Tibial artery (tissue), 4 donors: ENCODE measurements at regions not wholly inside any gene's neighbourhood (a gene's known extent, or its start where the extent isn't known, plus 50 kb on each side); places are given as distances from the start of the nearest gene placed in this dataset.

Experiments
- DNase-seq, 2 donors: peaks; one replicate each; pipeline ENCODE4 v3.0.0-alpha.2; 2019
- H3K27ac ChIP-seq, 2 donors: fragments of 200-600 bp; sonication (generic) in 1 of 2; 1 replicate in 1 of 2; 2 replicates in 1 of 2; pipeline ENCODE4 v1.5.1; 2018 to 2019; ENCODE audit warnings: mild to moderate bottlenecking in 1 of 2
- H3K27me3 ChIP-seq, 2 donors: fragments of 200-600 bp; sonication (generic) in 1 of 2; one replicate each; pipeline versions ENCODE4 v1.5.1 to v1.6.0; 2016 to 2019
- H3K36me3 ChIP-seq, 3 donors: fragments of 200-600 bp; sonication (generic) in 2 of 3; one replicate each; pipeline ENCODE4 v1.5.1; 2016 to 2019; ENCODE audit warnings: mild to moderate bottlenecking in 2 of 3
- H3K4me1 ChIP-seq, 4 donors: fragments of 200-600 bp; sonication (generic) in 2 of 4; 1 replicate in 3 of 4; 2 replicates in 1 of 4; pipeline ENCODE4 v1.5.1; 2016 to 2019
- H3K4me3 ChIP-seq, 2 donors: fragments of 200-600 bp; sonication (generic) in 1 of 2; 1 replicate in 1 of 2; 2 replicates in 1 of 2; pipeline ENCODE4 v1.5.1; 2018 to 2019; ENCODE audit warnings: mild to moderate bottlenecking in 2 of 2
- H3K9me3 ChIP-seq, 3 donors: fragments of 200-600 bp; sonication (generic) in 1 of 3; one replicate each; pipeline ENCODE4 v1.5.1; 2016 to 2019
- CTCF ChIP-seq, 2 experiments: fragments of 200-600 bp in 1 of 2; fragments of 450-650 bp in 1 of 2; IDR thresholded peaks; one replicate each; pipeline ENCODE4 v1.5.1; 2017 to 2019; ENCODE audit warnings: antibody characterized with exemption in 2 of 2, mild to moderate bottlenecking in 1 of 2, moderate library complexity in 1 of 2
- intact Hi-C: fragments of 100-400 bp; cut with DNase I; formaldehyde crosslinking; loops from one replicate; pipeline ENCODE4 v1.15.0; 2023; ENCODE audit warnings: low total_unique reads

- Histone ChIP-seq H3K4me3 (no peak overlapping the region), H3K27ac (no peak overlapping the region), H3K9me3 (no peaks in the 10 kb centered on the region), H3K27me3 (no peaks in the 10 kb centered on the region), H3K4me1 (no peaks in the 10 kb centered on the region), H3K36me3 (no peaks in the 10 kb centered on the region)
- no peak for DNase-seq
- intact Hi-C loops, result no loop called here
- no peak for TF ChIP-seq CTCF (IDR thresholded peaks at IDR 0.05)
These were observed 826.5 kb upstream of the PIK3C3 start for GRCh38 chr18:41128545-41128944.

- TF ChIP-seq CTCF (IDR thresholded peaks at IDR 0.05), result no peak
- intact Hi-C loops, result no loop called here
- H3K9me3 ChIP-seq, result no peaks in the 10 kb centered on the region
These were observed 826.9 kb upstream of the PIK3C3 start for GRCh38 chr18:41128126-41128525.

GRCh38 chr18:41126541-41127235, 828.3 kb upstream of the PIK3C3 start:
- Histone ChIP-seq H3K4me1 (no peaks in the 10 kb centered on the region), H3K36me3 (no peaks in the 10 kb centered on the region), H3K4me3 (no peak overlapping the region), H3K27me3 (no peaks in the 10 kb centered on the region), H3K9me3 (no peaks in the 10 kb centered on the region), H3K27ac (no peak overlapping the region)
- intact Hi-C loops, result no loop called here
- no peak for DNase-seq
- no peak for TF ChIP-seq CTCF (IDR thresholded peaks at IDR 0.05)

More at GRCh38 chr18:41128126-41128525, 826.9 kb upstream of the PIK3C3 start:
- H3K27ac ChIP-seq, result no peak overlapping the region
- H3K4me1 ChIP-seq, result no peaks in the 10 kb centered on the region
- no peaks in the 10 kb centered on the region for H3K36me3 ChIP-seq
- no peak overlapping the region for H3K4me3 ChIP-seq
- H3K27me3 ChIP-seq, result no peaks in the 10 kb centered on the region
- no peak for DNase-seq

GRCh38 chr18:41121116-41121826, 833.8 kb upstream of the PIK3C3 start:
- Histone ChIP-seq H3K4me3 (no peak overlapping the region), H3K36me3 (no peaks in the 10 kb centered on the region), H3K27me3 (no peaks in the 10 kb centered on the region), H3K9me3 (no peaks in the 10 kb centered on the region), H3K27ac (no peak overlapping the region), H3K4me1 (peaks cover 0 to 6% (median 0%) of the 10 kb centered on the region in 4 donors)
- intact Hi-C loops, result no loop called here
- TF ChIP-seq CTCF (IDR thresholded peaks at IDR 0.05), result no peak
- DNase-seq, result no peak

- Histone ChIP-seq H3K36me3 (no peaks in the 10 kb centered on the region), H3K27me3 (no peaks in the 10 kb centered on the region), H3K9me3 (no peaks in the 10 kb centered on the region), H3K4me1 (peaks cover 0 to 6% (median 0%) of the 10 kb centered on the region in 4 donors), H3K4me3 (no peak overlapping the region), H3K27ac (no peak overlapping the region)
- no peak for DNase-seq
- TF ChIP-seq CTCF (IDR thresholded peaks at IDR 0.05), result no peak
- intact Hi-C loops, result no loop called here
These were observed 836.0 kb upstream of the PIK3C3 start for GRCh38 chr18:41119031-41119430.
